Kidney epithelial cell (primary cell): ENCODE measurements at regions not wholly inside any gene's neighbourhood (a gene's known extent, or its start where the extent isn't known, plus 50 kb on each side); places are given as distances from the start of the nearest gene placed in this dataset.

ENCODE experiments used
- DNase-seq: peaks from one replicate; pipeline ENCODE4 v3.0.0-alpha.2; 2010; ENCODE audit warnings: low read depth
- H3K27me3 ChIP-seq: 2 replicates; pipeline ENCODE4 v1.6.0; 2011; ENCODE audit warnings: low read length; ENCODE audit not compliant: control insufficient read depth, insufficient read depth
- H3K36me3 ChIP-seq: 2 replicates; pipeline ENCODE4 v1.5.1; 2011; ENCODE audit warnings: low read length; ENCODE audit not compliant: control insufficient read depth, insufficient read depth
- H3K4me3 ChIP-seq: 2 replicates; pipeline ENCODE4 v1.5.1; 2011; ENCODE audit warnings: low read depth, mild to moderate bottlenecking, control low read depth, low read length
- CTCF ChIP-seq: IDR thresholded peaks from 2 replicates; pipeline ENCODE4 v1.5.1; 2011; ENCODE audit warnings: mild to moderate bottlenecking, moderate library complexity, low read length, control low read depth, inconsistent platforms; ENCODE audit not compliant: insufficient read depth, poor library complexity, severe bottlenecking

GRCh38 chr7:85695041-85695440 lies 508.2 kb upstream of the SEMA3D start:
- no peaks in the 10 kb centered on the region for H3K36me3 ChIP-seq
- no peak overlapping the region for H3K4me3 ChIP-seq
- DNase-seq = no peak
- no peak for TF ChIP-seq CTCF
- no peaks in the 10 kb centered on the region for H3K27me3 ChIP-seq

- Histone ChIP-seq H3K36me3 (no peaks in the 10 kb centered on the region), H3K4me3 (no peak overlapping the region), H3K27me3 (no peaks in the 10 kb centered on the region)
- no peak for DNase-seq
- no peak for TF ChIP-seq CTCF
Observed at GRCh38 chr7:85693326-85693725, 506.5 kb upstream of the SEMA3D start.

GRCh38 chr7:85688712-85689111 lies 501.9 kb upstream of the SEMA3D start:
- no peaks in the 10 kb centered on the region for H3K36me3 ChIP-seq
- no peaks in the 10 kb centered on the region for H3K27me3 ChIP-seq
- H3K4me3 ChIP-seq = no peak overlapping the region
- TF ChIP-seq CTCF = no peak
- no peak for DNase-seq

GRCh38 chr7:85686401-85687181 lies 499.7 kb upstream of the SEMA3D start:
- H3K4me3 ChIP-seq = no peak overlapping the region
- no peak for DNase-seq
- H3K27me3 ChIP-seq = no peaks in the 10 kb centered on the region
- no peaks in the 10 kb centered on the region for H3K36me3 ChIP-seq
- TF ChIP-seq CTCF = no peak

GRCh38 chr7:85685901-85686300 lies 499.0 kb upstream of the SEMA3D start:
- TF ChIP-seq CTCF = no peak
- no peak for DNase-seq
- Histone ChIP-seq H3K4me3 (no peak overlapping the region), H3K27me3 (no peaks in the 10 kb centered on the region), H3K36me3 (no peaks in the 10 kb centered on the region)
